VCaP (cell line): ENCODE measurements at regions not wholly inside any gene's neighbourhood (a gene's known extent, or its start where the extent isn't known, plus 50 kb on each side); places are given as distances from the start of the nearest gene placed in this dataset.

Experiments
- H3K27ac ChIP-seq: fragments of 450-650 bp; 2 replicates; pipeline ENCODE4 v1.5.1; 2017
- CTCF ChIP-seq: fragments of 450-650 bp; conservative IDR thresholded peaks from 2 replicates; pipeline ENCODE4 v1.5.1; 2017; ENCODE audit warnings: mild to moderate bottlenecking, moderate library complexity

- no peak for TF ChIP-seq CTCF
- H3K27ac ChIP-seq = no peak overlapping the region
These were observed 371.5 kb upstream of the PRR16 start for GRCh38 chr5:120092649-120093048.

DNA sequence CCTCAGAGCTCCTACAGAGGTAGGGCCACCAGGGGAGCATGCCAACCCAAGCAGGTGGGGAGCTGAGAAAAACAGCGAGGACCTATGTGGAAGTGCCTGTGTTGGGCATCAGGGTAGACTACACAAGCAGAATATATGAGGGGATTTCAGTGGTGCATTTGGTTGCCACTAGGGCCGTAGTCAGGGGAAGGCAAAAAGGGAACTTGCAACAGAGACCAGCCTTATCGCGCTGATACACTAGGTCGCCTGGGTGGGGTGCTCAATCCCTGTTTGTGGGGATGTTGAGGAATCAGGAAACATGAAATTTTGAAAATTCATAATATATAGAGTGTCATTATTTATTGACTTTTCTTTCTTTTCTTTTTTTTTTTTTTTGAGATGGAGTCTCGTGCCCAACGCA lies 370.9 kb upstream of the PRR16 start:
- no peak for TF ChIP-seq CTCF
- H3K27ac ChIP-seq = no peak overlapping the region

GRCh38 chr5:120096413-120096812 lies 367.7 kb upstream of the PRR16 start:
- TF ChIP-seq CTCF = no peak
- peak overlapping the region; percentile 41; the same call in 1 of the 2 replicates for H3K27ac ChIP-seq

DNA sequence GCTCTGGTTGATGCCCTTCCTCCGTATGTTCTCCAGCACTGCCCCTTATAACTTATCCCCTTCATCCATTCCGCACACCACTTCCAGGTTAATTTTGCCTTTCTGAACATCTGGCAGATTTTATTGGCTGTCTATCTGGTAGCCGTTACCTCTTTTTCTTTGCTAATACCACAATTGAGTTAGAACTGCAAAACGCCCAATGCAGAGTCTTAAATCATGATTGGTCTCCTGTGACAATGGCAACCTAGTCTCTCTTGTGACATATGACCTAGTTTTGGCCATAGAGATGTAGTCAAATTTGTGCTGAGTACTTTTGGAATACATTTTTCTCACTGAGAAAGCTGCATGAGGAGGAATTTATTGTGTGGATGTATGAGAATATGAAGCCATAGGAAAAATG lies 365.7 kb upstream of the PRR16 start:
- no peak overlapping the region for H3K27ac ChIP-seq
- TF ChIP-seq CTCF = no peak

- no peak for TF ChIP-seq CTCF
- no peak overlapping the region for H3K27ac ChIP-seq
These were observed 365.1 kb upstream of the PRR16 start for GRCh38 chr5:120098902-120099535.

GRCh38 chr5:120101771-120102170 lies 362.3 kb upstream of the PRR16 start:
- TF ChIP-seq CTCF = no peak
- no peak overlapping the region for H3K27ac ChIP-seq

DNA sequence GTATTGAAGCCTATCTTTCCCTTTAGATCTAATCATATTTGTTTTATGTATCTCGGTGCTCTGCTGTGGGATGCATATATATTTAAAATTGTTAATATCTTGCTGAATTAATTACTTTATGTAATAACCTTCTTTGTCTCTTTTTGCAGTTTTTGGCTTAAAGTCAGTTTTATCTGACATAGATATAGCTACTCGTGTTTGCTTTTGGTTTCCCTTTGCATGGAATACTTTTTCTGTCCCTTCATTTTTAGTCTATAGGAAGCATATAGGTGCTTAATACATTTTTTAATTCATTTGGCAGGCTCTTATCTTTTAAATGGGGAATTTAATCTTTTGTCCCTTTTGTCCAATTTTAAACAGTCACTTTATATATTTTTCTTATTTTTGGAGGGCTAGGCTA lies 360.6 kb upstream of the PRR16 start:
- no peak overlapping the region for H3K27ac ChIP-seq
- TF ChIP-seq CTCF = no peak
